ENCODE measurements at regions not wholly inside any gene's neighbourhood (a gene's known extent, or its start where the extent isn't known, plus 50 kb on each side); places are given as distances from the start of the nearest gene placed in this dataset.

GRCh38 chr1:192053531-192053971, 104.7 kb upstream of the RGS18 start:
- intact Hi-C loops (cut with micrococcal nuclease): no loop called here
- TF ChIP-seq CTCF (IDR thresholded peaks at IDR 0.05; ENCODE audit: borderline replicate concordance): no peak
- no peaks in the 10 kb centered on the region for H3K36me3 ChIP-seq

GRCh38 chr1:192057766-192058165, 100.5 kb upstream of the RGS18 start:
- Histone ChIP-seq H3K4me1 (peaks cover 20% of the 10 kb centered on the region), H3K27ac (replicated peaks) (peak overlapping the region; percentile 16), H3K36me3 (no peaks in the 10 kb centered on the region), H3K9me3 (replicated peaks) (no peaks in the 10 kb centered on the region), H3K27me3 (ENCODE audit: low read depth) (no peaks in the 10 kb centered on the region), H3K4me3 (no peak overlapping the region)
- intact Hi-C loops (cut with micrococcal nuclease): no loop called here
- DNase-seq: no peak
- no peak for TF ChIP-seq CTCF (IDR thresholded peaks at IDR 0.05; ENCODE audit: borderline replicate concordance)

More at GRCh38 chr1:192053531-192053971, 104.7 kb upstream of the RGS18 start:
- Histone ChIP-seq H3K4me1 (peaks cover 20% of the 10 kb centered on the region), H3K27ac (replicated peaks) (peak overlapping the region; percentile 28), H3K4me3 (no peak overlapping the region), H3K9me3 (replicated peaks) (no peaks in the 10 kb centered on the region), H3K27me3 (ENCODE audit: low read depth) (no peaks in the 10 kb centered on the region)
- no peak for DNase-seq

GRCh38 chr1:192059407-192059806, 98.9 kb upstream of the RGS18 start:
- Histone ChIP-seq H3K9me3 (replicated peaks) (no peaks in the 10 kb centered on the region), H3K27ac (replicated peaks) (no peak overlapping the region), H3K4me1 (peaks cover 9% of the 10 kb centered on the region), H3K36me3 (no peaks in the 10 kb centered on the region), H3K4me3 (no peak overlapping the region), H3K27me3 (ENCODE audit: low read depth) (no peaks in the 10 kb centered on the region)
- intact Hi-C loops (cut with micrococcal nuclease): no loop called here
- DNase-seq: no peak
- TF ChIP-seq CTCF (IDR thresholded peaks at IDR 0.05; ENCODE audit: borderline replicate concordance): no peak

GRCh38 chr1:192061556-192061955, 96.7 kb upstream of the RGS18 start:
- intact Hi-C loops (cut with micrococcal nuclease): no loop called here
- Histone ChIP-seq H3K36me3 (no peaks in the 10 kb centered on the region), H3K27me3 (ENCODE audit: low read depth) (no peaks in the 10 kb centered on the region), H3K27ac (replicated peaks) (no peak overlapping the region), H3K4me3 (no peak overlapping the region), H3K4me1 (peaks cover 8% of the 10 kb centered on the region), H3K9me3 (replicated peaks) (no peaks in the 10 kb centered on the region)
- DNase-seq: no peak
- no peak for TF ChIP-seq CTCF (IDR thresholded peaks at IDR 0.05; ENCODE audit: borderline replicate concordance)

GRCh38 chr1:192065087-192065486, 93.2 kb upstream of the RGS18 start:
- Histone ChIP-seq H3K4me3 (no peak overlapping the region), H3K27me3 (ENCODE audit: low read depth) (no peaks in the 10 kb centered on the region), H3K36me3 (no peaks in the 10 kb centered on the region), H3K27ac (replicated peaks) (no peak overlapping the region), H3K4me1 (no peaks in the 10 kb centered on the region), H3K9me3 (replicated peaks) (no peaks in the 10 kb centered on the region)
- no peak for DNase-seq
- intact Hi-C loops (cut with micrococcal nuclease): no loop called here
- TF ChIP-seq CTCF (IDR thresholded peaks at IDR 0.05; ENCODE audit: borderline replicate concordance): no peak

GRCh38 chr1:192066202-192066601, 92.1 kb upstream of the RGS18 start:
- H3K4me3 ChIP-seq: no peak overlapping the region
- H3K27me3 ChIP-seq (ENCODE audit: low read depth): no peaks in the 10 kb centered on the region
- H3K36me3 ChIP-seq: no peaks in the 10 kb centered on the region
- no peaks in the 10 kb centered on the region for H3K4me1 ChIP-seq
- no peak for TF ChIP-seq CTCF (IDR thresholded peaks at IDR 0.05; ENCODE audit: borderline replicate concordance)
- H3K9me3 ChIP-seq (replicated peaks): no peaks in the 10 kb centered on the region
- H3K27ac ChIP-seq (replicated peaks): no peak overlapping the region
- DNase-seq: no peak
- intact Hi-C loops (cut with micrococcal nuclease): no loop called here

Measured in left ventricle myocardium inferior (tissue), 1 donor.